ENCODE measurements at regions not wholly inside any gene's neighbourhood (a gene's known extent, or its start where the extent isn't known, plus 50 kb on each side); places are given as distances from the start of the nearest gene placed in this dataset.

- no peaks in the 10 kb centered on the region for H3K36me3 Mint-ChIP-seq
- intact Hi-C loops (cut with micrococcal nuclease), result no loop called here
- H3K4me1 ChIP-seq (ENCODE audit: control insufficient read depth in 2 of 2, insufficient read depth in 2 of 2, low read length in 2 of 2), result no peaks in the 10 kb centered on the region
- no peaks in the 10 kb centered on the region for H3K4me1 Mint-ChIP-seq
- ATAC-seq, result no peak
- no peaks in the 10 kb centered on the region for H3K36me3 ChIP-seq (ENCODE audit: control insufficient read depth in 2 of 3, insufficient read depth in 3 of 3, low read length in 3 of 3)
- peaks cover 0 to 3% (median 0%) of the 10 kb centered on the region in 5 donors for H3K27me3 Mint-ChIP-seq
- H3K27me3 ChIP-seq (ENCODE audit: control insufficient read depth in 2 of 2, insufficient read depth in 2 of 2, low read length in 2 of 2), result no peaks in the 10 kb centered on the region
- no peak overlapping the region for H3K27ac ChIP-seq (ENCODE audit: low read depth, low read length)
- no peak for DNase-seq
- CTCF ChIA-PET, result no interaction called here
- no peak overlapping the region for H3K4me3 Mint-ChIP-seq
- POLR2A ChIA-PET, result no interaction called here
- peaks cover 0 to 11% (median 2%) of the 10 kb centered on the region in 11 donors for H3K9me3 Mint-ChIP-seq
- no peak overlapping the region for H3K4me3 ChIP-seq (ENCODE audit: low read length)
- H3K9me3 ChIP-seq (ENCODE audit: control insufficient read depth in 2 of 3, low read length in 3 of 3), result no peaks in the 10 kb centered on the region
- no peak overlapping the region for H3K27ac Mint-ChIP-seq
These were observed 957.7 kb upstream of the POU3F3 start for GRCh38 chr2:103896182-103896581.

- H3K9me3 ChIP-seq (ENCODE audit: control insufficient read depth in 2 of 3, low read length in 3 of 3), result no peaks in the 10 kb centered on the region
- H3K36me3 Mint-ChIP-seq, result no peaks in the 10 kb centered on the region
- no peaks in the 10 kb centered on the region for H3K27me3 ChIP-seq (ENCODE audit: control insufficient read depth in 2 of 2, insufficient read depth in 2 of 2, low read length in 2 of 2)
- H3K27me3 Mint-ChIP-seq, result no peaks in the 10 kb centered on the region
- peaks cover 0 to 20% (median 3%) of the 10 kb centered on the region in 11 donors for H3K9me3 Mint-ChIP-seq
- H3K27ac ChIP-seq (ENCODE audit: low read depth, low read length), result no peak overlapping the region
- H3K27ac Mint-ChIP-seq, result no peak overlapping the region
- no peaks in the 10 kb centered on the region for H3K4me1 Mint-ChIP-seq
- no peaks in the 10 kb centered on the region for H3K4me1 ChIP-seq (ENCODE audit: control insufficient read depth in 2 of 2, insufficient read depth in 2 of 2, low read length in 2 of 2)
- H3K4me3 ChIP-seq (ENCODE audit: low read length), result no peak overlapping the region
- intact Hi-C loops (cut with micrococcal nuclease), result no loop called here
- ATAC-seq, result no peak
- H3K36me3 ChIP-seq (ENCODE audit: control insufficient read depth in 2 of 3, insufficient read depth in 3 of 3, low read length in 3 of 3), result no peaks in the 10 kb centered on the region
- no peak overlapping the region for H3K4me3 Mint-ChIP-seq
- DNase-seq, result no peak
- POLR2A ChIA-PET, result no interaction called here
- CTCF ChIA-PET, result no interaction called here
These were observed 955.4 kb upstream of the POU3F3 start for GRCh38 chr2:103898561-103898960.

- H3K27me3 ChIP-seq (ENCODE audit: control insufficient read depth in 2 of 2, insufficient read depth in 2 of 2, low read length in 2 of 2), result no peaks in the 10 kb centered on the region
- H3K36me3 ChIP-seq (ENCODE audit: control insufficient read depth in 2 of 3, insufficient read depth in 3 of 3, low read length in 3 of 3), result no peaks in the 10 kb centered on the region
- ChIA-PET CTCF (no interaction called here), POLR2A (no interaction called here)
- H3K9me3 ChIP-seq (ENCODE audit: control insufficient read depth in 2 of 3, low read length in 3 of 3), result no peaks in the 10 kb centered on the region
- Mint-ChIP-seq H3K4me1 (no peaks in the 10 kb centered on the region), H3K27ac (no peak overlapping the region), H3K27me3 (no peaks in the 10 kb centered on the region), H3K4me3 (no peak overlapping the region), H3K9me3 (peaks cover 0 to 19% (median 3%) of the 10 kb centered on the region in 11 donors), H3K36me3 (no peaks in the 10 kb centered on the region)
- intact Hi-C loops (cut with micrococcal nuclease), result no loop called here
- DNase-seq (no peak), ATAC-seq (no peak)
- no peak overlapping the region for H3K27ac ChIP-seq (ENCODE audit: low read depth, low read length)
- H3K4me3 ChIP-seq (ENCODE audit: low read length), result no peak overlapping the region
- no peaks in the 10 kb centered on the region for H3K4me1 ChIP-seq (ENCODE audit: control insufficient read depth in 2 of 2, insufficient read depth in 2 of 2, low read length in 2 of 2)
These were observed 951.6 kb upstream of the POU3F3 start for GRCh38 chr2:103902347-103902746.

- DNase-seq (no peak), ATAC-seq (no peak)
- no peaks in the 10 kb centered on the region for H3K27me3 ChIP-seq (ENCODE audit: control insufficient read depth in 2 of 2, insufficient read depth in 2 of 2, low read length in 2 of 2)
- ChIA-PET POLR2A (no interaction called here), CTCF (no interaction called here)
- no peak overlapping the region for H3K27ac ChIP-seq (ENCODE audit: low read depth, low read length)
- Mint-ChIP-seq H3K27me3 (no peaks in the 10 kb centered on the region), H3K27ac (no peak overlapping the region), H3K4me1 (no peaks in the 10 kb centered on the region), H3K9me3 (peaks cover 0 to 27% (median 8%) of the 10 kb centered on the region in 11 donors), H3K4me3 (no peak overlapping the region), H3K36me3 (no peaks in the 10 kb centered on the region)
- H3K9me3 ChIP-seq (ENCODE audit: control insufficient read depth in 2 of 3, low read length in 3 of 3), result no peaks in the 10 kb centered on the region
- H3K4me3 ChIP-seq (ENCODE audit: low read length), result no peak overlapping the region
- no peaks in the 10 kb centered on the region for H3K4me1 ChIP-seq (ENCODE audit: control insufficient read depth in 2 of 2, insufficient read depth in 2 of 2, low read length in 2 of 2)
- intact Hi-C loops (cut with micrococcal nuclease), result no loop called here
- H3K36me3 ChIP-seq (ENCODE audit: control insufficient read depth in 2 of 3, insufficient read depth in 3 of 3, low read length in 3 of 3), result no peaks in the 10 kb centered on the region
These were observed 932.8 kb upstream of the POU3F3 start for GRCh38 chr2:103921161-103921560.

GRCh38 chr2:103942199-103942598, 911.7 kb upstream of the POU3F3 start:
- intact Hi-C loops (cut with micrococcal nuclease), result no loop called here
- POLR2A ChIA-PET, result no interaction called here

GRCh38 chr2:103945083-103945482, 908.8 kb upstream of the POU3F3 start:
- Mint-ChIP-seq H3K4me3 (no peak overlapping the region), H3K36me3 (no peaks in the 10 kb centered on the region), H3K4me1 (no peaks in the 10 kb centered on the region), H3K27ac (no peak overlapping the region), H3K27me3 (no peaks in the 10 kb centered on the region), H3K9me3 (peaks cover 0 to 25% (median 4%) of the 10 kb centered on the region in 11 donors)
- Histone ChIP-seq H3K4me1 (ENCODE audit: control insufficient read depth in 2 of 2, insufficient read depth in 2 of 2, low read length in 2 of 2) (no peaks in the 10 kb centered on the region), H3K9me3 (ENCODE audit: control insufficient read depth in 2 of 3, low read length in 3 of 3) (no peaks in the 10 kb centered on the region), H3K4me3 (ENCODE audit: low read length) (no peak overlapping the region), H3K27me3 (ENCODE audit: control insufficient read depth in 2 of 2, insufficient read depth in 2 of 2, low read length in 2 of 2) (no peaks in the 10 kb centered on the region), H3K27ac (ENCODE audit: low read depth, low read length) (no peak overlapping the region), H3K36me3 (ENCODE audit: control insufficient read depth in 2 of 3, insufficient read depth in 3 of 3, low read length in 3 of 3) (no peaks in the 10 kb centered on the region)
- intact Hi-C loops (cut with micrococcal nuclease), result no loop called here
- CTCF ChIA-PET, result no interaction called here
- no peak for ATAC-seq
- no peak for DNase-seq
- POLR2A ChIA-PET, result no interaction called here

More at GRCh38 chr2:103942199-103942598, 911.7 kb upstream of the POU3F3 start:
- Mint-ChIP-seq H3K4me3 (no peak overlapping the region), H3K27ac (no peak overlapping the region), H3K9me3 (peaks cover 0 to 26% (median 4%) of the 10 kb centered on the region in 11 donors), H3K4me1 (no peaks in the 10 kb centered on the region), H3K36me3 (no peaks in the 10 kb centered on the region), H3K27me3 (no peaks in the 10 kb centered on the region)
- no peaks in the 10 kb centered on the region for H3K9me3 ChIP-seq (ENCODE audit: control insufficient read depth in 2 of 3, low read length in 3 of 3)
- no peak overlapping the region for H3K27ac ChIP-seq (ENCODE audit: low read depth, low read length)
- ATAC-seq (no peak), DNase-seq (no peak)
- no peaks in the 10 kb centered on the region for H3K27me3 ChIP-seq (ENCODE audit: control insufficient read depth in 2 of 2, insufficient read depth in 2 of 2, low read length in 2 of 2)
- H3K36me3 ChIP-seq (ENCODE audit: control insufficient read depth in 2 of 3, insufficient read depth in 3 of 3, low read length in 3 of 3), result no peaks in the 10 kb centered on the region
- no peak overlapping the region for H3K4me3 ChIP-seq (ENCODE audit: low read length)
- no peaks in the 10 kb centered on the region for H3K4me1 ChIP-seq (ENCODE audit: control insufficient read depth in 2 of 2, insufficient read depth in 2 of 2, low read length in 2 of 2)
- CTCF ChIA-PET, result no interaction called here

GRCh38 chr2:103959174-103960128, 894.5 kb upstream of the POU3F3 start:
- DNase-seq, result no peak
- H3K36me3 Mint-ChIP-seq, result peaks cover 0 to 3% (median 0%) of the 10 kb centered on the region in 5 donors
- no peaks in the 10 kb centered on the region for H3K27me3 ChIP-seq (ENCODE audit: control insufficient read depth in 2 of 2, insufficient read depth in 2 of 2, low read length in 2 of 2)
- no peaks in the 10 kb centered on the region for H3K27me3 Mint-ChIP-seq
- H3K4me1 Mint-ChIP-seq, result no peaks in the 10 kb centered on the region
- POLR2A ChIA-PET, result no interaction called here
- H3K4me3 ChIP-seq (ENCODE audit: low read length), result no peak overlapping the region
- no peaks in the 10 kb centered on the region for H3K36me3 ChIP-seq (ENCODE audit: control insufficient read depth in 2 of 3, insufficient read depth in 3 of 3, low read length in 3 of 3)
- H3K4me1 ChIP-seq (ENCODE audit: control insufficient read depth in 2 of 2, insufficient read depth in 2 of 2, low read length in 2 of 2), result no peaks in the 10 kb centered on the region
- H3K9me3 Mint-ChIP-seq, result peaks cover 0 to 10% (median 4%) of the 10 kb centered on the region in 11 donors
- no peak overlapping the region for H3K27ac Mint-ChIP-seq
- intact Hi-C loops (cut with micrococcal nuclease), result no loop called here
- H3K4me3 Mint-ChIP-seq, result no peak overlapping the region
- no peak overlapping the region for H3K27ac ChIP-seq (ENCODE audit: low read depth, low read length)
- CTCF ChIA-PET, result no interaction called here
- no peaks in the 10 kb centered on the region for H3K9me3 ChIP-seq (ENCODE audit: control insufficient read depth in 2 of 3, low read length in 3 of 3)
- ATAC-seq, result no peak

All from naive thymus-derived CD4-positive, alpha-beta T cell (primary cell).